ENCODE measurements at regions not wholly inside any gene's neighbourhood (a gene's known extent, or its start where the extent isn't known, plus 50 kb on each side); places are given as distances from the start of the nearest gene placed in this dataset.

DNA sequence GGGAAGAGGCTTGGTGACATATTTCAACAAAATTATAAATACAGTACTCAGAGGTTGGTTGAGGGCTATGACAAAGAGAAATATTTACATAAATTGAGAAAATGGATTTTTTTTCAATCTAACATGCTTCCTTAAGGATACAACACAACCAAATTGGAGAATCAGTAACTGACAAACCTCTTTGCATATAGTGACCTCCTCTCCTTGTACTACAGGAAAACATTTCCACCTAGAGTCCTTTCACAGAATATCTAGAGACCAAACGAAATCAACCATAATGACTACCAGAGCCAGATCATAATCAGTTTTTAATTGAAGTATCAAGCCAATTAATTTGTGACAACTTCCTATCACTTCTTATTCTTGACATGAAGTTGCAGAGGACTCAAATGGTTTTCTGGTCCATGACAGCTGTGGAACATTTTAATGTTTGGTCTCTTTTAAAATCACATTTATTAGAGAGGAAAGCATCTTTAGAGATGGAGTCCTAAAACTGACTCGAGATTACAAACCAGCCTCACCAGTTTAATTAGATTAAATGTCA lies 1636.5 kb upstream of the C9orf72 start:
- TF ChIP-seq, protein P1, sequence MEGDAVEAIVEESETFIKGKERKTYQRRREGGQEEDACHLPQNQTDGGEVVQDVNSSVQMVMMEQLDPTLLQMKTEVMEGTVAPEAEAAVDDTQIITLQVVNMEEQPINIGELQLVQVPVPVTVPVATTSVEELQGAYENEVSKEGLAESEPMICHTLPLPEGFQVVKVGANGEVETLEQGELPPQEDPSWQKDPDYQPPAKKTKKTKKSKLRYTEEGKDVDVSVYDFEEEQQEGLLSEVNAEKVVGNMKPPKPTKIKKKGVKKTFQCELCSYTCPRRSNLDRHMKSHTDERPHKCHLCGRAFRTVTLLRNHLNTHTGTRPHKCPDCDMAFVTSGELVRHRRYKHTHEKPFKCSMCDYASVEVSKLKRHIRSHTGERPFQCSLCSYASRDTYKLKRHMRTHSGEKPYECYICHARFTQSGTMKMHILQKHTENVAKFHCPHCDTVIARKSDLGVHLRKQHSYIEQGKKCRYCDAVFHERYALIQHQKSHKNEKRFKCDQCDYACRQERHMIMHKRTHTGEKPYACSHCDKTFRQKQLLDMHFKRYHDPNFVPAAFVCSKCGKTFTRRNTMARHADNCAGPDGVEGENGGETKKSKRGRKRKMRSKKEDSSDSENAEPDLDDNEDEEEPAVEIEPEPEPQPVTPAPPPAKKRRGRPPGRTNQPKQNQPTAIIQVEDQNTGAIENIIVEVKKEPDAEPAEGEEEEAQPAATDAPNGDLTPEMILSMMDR (IDR thresholded peaks at IDR 0.05) = no peak
- TF ChIP-seq POLR2A (IDR thresholded peaks at IDR 0.05) = no peak

Measured in right lobe of liver (tissue), 4 donors.